HG03025 (cell line): ENCODE measurements at regions not wholly inside any gene's neighbourhood (a gene's known extent, or its start where the extent isn't known, plus 50 kb on each side); places are given as distances from the start of the nearest gene placed in this dataset.

Experiments
- ATAC-seq: cut with Tn5 transposase; IDR thresholded peaks from one replicate; pipeline ENCODE4 v1.9.1; 2021; ENCODE audit warnings: mild to moderate bottlenecking, moderate library complexity; ENCODE audit not compliant: unreplicated experiment, low FRiP score

DNA sequence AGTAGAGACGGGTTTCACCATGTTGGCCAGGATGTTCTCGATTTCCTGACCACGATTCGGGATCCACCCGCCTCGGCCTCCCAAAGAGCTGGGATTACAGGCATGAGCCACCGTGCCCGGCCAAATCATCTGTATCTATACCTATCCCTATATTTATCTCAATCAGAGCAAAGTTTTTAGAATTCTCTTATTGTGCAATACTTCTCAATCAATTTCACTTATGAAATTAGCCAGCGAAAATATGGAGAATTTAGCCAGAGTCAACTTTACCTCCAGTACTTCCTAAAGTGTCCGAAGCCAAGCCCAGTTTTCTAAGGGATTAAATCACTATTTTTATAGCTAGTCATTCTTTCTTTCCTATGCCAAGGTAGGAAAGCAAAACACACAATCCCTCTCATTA, 319.1 kb upstream of the PFKP start:
- no peak for ATAC-seq

DNA sequence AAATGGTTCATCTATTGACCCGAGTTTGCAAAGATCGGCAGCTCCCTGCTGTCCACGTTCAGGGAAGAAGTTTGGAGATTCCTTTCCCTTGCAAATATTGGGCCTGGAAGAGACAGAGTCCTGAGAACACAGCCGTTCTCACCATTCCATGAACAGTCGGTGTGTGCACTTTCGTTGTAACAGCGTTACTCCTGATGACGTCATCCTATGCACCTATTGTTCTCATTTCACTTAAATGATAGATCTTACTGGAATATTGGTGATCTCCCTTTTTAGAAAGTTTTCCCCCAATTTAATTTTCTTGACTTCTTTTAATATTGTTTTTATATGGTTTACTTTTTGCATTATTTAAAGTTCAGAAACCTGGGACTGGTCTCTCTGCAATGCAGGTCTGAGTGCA, 320.7 kb upstream of the PFKP start:
- no peak for ATAC-seq

DNA sequence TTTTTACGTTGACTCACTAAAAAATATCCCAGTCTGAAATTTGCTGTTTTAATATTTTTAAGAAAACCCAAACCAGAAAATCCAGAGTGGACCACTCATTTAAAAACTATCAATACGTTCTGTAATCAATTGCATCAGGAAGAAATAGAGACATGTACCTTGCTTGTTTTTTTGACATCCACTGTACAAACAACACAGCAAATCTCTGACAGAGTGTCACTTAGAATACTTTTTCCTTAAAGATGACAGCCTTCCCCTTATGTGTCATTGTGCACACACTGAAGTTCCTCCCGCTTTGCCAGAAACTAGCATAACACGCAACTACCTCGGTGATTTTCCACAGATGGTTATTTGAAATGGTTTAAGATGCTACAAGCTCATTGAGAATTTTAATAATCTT, 321.7 kb upstream of the PFKP start:
- ATAC-seq: no peak

DNA sequence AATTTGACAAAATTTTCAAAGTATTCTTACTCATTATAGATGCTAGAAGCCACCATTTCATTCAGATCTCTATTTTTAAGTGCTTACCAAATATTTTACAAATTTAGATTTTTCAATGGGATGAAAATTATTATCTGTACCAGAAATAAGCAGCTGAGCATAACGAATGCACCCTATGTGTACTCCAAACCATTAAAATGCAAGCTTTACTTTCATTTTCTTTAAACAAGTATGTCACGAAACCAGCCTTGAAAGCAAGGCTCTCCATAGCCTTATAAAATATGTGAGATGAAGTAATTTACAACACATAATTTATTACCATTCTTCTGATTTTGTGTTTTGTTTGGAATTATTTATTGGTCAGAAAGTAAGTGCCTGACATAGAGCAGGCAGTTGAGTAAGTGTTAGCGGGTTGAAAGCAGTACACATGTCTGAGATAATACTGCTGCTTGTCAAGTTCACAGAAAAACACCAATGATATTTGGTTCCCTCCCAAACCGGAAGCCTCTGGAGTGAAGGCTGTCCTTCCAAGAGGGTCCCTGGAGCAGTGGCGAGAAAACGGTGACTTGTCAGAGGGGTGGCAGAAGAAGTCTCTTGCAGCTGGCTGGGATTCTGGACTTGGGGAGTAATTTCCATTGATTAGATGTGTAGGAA, 322.7 kb upstream of the PFKP start:
- ATAC-seq: no peak

DNA sequence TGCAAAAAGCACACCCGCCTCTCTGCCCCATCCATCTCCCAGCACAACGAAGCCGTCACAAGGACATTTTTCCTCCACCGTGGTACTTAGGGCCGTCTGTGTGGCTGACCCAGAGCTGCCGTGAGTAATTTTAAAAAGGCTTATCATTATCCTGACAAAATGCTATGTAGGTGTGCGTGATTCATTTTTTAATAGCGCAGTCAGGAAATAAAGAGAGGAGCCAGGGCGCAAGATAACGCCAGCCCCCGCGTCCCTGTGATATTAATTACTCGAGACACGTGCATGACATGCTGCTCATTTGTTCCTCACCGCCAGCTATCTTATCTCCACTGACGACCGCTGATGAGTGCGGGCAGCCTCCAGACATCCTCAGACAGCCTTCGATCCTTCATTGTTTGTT, 332.7 kb upstream of the PFKP start:
- ATAC-seq: no peak

DNA sequence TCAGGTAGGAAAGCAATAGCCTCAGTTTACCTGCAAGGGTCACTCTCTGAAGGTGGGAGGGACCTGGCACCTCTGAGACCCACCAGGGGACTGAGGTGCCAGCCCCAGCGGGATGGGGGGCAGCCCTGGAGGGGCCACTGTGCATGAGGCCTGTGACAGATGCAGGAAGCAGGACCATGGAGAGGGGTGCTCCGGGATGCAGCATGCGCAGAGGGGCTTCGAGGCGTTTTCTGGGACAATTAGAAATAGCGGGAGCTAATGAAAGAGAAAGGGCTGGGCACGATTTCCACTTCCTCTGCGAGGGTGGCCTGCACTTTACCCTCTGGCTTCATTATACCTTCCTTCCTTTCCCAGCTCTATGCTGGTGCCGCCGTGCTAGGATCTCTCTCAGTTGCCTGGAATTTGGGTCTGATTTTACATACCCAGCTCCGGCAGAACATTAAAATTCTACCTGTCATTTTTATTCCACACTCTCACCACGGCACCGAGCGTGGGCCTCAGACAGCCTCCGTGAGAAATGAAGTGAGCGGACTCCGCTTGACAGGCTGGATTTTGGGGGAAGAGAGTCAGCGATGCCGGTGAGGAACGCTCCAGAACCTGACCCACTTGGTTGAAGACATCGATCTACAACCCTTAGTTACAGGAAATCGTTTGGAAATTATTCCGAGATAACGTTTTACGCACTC, 333.9 kb upstream of the PFKP start:
- no peak for ATAC-seq

DNA sequence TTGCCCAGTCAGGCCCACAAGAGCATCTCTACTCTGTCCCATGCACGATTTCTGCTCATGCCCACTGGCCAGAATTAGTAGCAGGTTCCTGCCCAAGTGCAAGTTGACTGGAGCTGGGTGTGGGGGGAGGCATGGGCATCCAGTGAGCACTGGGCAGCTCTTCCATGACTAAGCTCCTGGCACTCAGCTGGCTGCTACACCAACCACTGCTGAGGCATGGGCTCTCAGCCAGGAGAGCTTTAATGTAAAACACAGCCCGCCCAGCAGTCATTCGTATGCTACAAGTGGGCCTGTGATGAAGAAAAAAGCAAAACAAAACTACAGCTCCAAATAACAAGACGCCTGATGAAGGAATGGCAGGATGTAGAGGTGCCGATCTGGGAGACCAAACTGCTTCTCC, 335.4 kb upstream of the PFKP start:
- no peak for ATAC-seq

DNA sequence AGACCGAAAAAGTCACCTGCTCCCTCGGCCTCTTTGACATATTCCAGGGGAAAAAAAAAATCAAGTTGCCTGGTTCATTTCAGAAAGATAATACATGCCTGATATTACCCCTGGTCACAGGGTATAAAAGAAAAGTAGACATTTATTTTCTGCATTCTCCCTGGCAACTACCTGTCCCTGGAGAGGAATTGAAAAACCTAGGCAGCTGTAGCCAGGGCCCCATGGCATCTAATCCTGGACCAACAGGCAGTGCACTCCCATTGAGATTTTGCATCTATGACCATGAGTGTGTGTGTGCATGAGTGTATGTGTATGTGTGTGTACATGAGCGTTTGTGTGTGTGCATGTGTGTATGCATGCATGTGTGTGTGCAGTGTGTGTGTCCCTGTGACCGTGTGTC, 338.2 kb upstream of the PFKP start:
- ATAC-seq: no peak

DNA sequence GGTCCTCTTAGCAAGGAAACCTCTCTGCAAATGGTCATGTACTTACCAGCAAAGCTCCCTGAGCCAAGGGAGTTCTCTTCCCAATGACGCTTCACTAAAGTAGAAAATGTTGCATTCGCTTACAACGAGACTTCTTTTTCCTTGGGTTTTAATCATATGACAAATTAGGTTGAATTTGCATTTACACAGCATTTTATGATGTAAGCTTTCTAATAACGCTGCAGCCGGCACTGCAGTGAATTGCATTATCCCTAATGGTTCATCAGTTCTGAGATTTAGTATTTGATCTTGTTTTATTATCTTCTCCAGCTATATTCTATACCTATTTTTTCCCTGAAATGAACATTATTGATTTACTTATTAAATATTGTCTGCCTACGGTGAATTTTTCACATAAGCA, 339.3 kb upstream of the PFKP start:
- ATAC-seq: no peak

DNA sequence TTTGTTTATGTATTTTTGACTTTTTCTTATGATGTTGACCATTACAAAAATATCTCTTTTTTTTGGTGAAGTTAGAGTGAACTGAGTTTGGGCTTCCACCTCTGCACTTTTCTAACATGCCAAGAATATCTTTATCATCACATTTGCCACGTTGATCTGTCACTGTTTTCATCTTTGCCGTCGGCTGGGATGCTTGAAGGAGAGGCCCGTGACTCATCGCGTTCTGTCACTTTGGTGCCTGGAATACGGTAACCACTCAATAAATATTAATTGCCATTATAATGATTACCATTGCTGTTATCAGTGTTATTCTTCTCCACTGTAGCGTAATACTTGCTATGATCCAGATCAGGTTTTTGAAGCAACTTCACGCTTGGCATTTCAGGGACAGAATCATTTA, 350.8 kb upstream of the PFKP start:
- ATAC-seq: no peak

DNA sequence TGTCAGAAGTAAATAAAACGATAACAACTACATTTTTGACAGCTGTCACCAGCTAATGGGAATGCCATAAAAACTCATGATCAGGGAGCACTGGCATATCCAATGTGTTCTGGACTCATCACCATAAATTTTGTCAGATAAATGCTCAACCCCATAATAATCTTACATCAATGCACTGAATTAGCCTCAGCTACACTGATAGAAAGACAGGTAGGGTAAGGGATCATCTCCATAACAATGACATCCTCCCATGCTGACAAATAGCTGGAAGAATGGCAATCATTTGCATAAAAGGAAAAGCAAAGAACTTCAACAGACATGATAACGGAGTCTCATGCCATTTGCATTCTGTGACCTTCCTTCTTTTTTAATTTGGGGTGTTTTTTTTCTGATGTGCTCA, 352.8 kb upstream of the PFKP start:
- ATAC-seq: no peak

DNA sequence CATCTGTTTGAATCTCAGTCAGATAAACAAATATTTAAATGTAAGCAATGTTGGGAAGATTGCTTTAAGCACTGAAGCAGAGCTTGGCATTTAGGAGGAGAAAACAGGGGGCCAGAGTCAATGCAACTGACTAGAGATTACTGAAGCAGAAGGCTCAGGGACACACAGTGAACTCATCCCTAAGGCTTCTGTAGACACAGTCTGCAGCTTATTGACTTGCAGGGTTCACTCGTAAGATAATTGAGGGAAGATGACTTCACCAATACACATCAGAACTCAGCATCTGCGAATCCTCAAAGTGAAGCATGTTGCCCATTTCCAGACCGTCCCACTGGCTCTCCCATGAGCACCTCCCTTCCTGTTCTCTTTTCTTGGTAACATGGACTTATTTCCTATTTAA, 363.4 kb upstream of the PFKP start:
- no peak for ATAC-seq

DNA sequence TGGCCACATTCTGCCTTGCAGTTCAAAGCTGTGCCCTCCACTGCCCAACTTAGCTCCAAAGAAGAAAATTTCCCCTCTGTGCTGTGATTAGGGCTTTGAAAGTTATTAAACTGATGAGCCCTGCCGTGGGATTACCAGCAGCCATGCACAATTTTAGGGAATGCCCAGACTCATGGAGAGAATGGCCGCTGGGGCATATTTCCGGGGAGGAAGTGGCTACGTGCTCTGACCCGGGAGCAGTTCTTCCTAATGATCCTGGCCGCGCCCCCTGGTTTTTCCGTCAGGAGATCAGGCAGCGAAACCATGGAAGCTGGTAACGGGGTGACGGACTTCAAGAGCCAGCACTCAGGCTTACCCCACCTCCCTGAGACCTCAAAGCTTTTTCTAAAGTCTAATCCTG, 365.5 kb upstream of the PFKP start:
- ATAC-seq: no peak

DNA sequence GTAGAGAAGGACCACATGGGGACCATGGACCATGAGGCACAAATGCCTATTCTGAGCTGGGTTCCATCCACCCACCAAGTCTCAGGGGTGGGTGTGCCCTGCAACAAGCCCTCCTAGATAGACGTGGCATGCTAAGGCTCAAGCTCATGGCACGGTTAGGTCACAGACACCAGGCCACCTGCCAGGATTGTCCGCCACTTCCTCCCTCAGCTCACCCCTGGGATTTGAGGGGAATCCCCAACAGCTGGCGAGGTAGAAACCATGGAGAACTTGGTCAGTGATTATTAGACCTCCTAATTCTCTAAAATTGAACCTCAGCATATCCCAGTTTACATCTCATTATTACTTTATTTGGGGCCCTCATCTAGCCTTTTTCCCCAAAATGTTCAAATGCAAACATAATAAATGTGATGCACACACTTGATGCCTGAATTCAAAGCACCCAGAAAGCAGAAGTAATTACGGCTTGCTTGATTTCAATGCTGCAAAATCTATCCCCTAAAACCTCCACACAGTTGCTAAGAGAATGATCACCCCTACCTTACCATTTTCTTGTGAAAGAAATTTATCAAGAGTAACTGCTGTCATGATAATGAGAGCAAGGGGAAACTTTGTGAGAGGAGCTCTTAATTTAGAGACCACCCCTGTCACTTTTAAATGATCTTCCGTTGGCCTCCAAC, 366.6 kb upstream of the PFKP start:
- no peak for ATAC-seq

DNA sequence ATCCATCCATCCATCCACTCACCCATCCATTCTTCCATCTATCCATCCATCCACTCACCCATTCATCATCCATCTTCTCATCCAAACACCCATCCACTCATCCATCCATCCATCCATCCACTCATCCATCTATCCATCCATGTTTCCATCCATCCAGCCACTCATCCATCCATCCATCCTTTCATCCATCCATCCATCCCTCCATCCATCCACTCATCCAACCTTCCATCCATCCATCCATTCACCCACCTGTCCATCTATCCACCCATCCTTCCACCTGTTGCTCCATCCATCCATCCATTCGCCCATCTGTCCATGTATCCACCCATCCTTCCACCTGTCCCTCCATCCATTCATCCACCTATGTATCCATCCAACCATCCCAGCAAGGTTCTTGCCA, 378.4 kb upstream of the PFKP start:
- no peak for ATAC-seq

DNA sequence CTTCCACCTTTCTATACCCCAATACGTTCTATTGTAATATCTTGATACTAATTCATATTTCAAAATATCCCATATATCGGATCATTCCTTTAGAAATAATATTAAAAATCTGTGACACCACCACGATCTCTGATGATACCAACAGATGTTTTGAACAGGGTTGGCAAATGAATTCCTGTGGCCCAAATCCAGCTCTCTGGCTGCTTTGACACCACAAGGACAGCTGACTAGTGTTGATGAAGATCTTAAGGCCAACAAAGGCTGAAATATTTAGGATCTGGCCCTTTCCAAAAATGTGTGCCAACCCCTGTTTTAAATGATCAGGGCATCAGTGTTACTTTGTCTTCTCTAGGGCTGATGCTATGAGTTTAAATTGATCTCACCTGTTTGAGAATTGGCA, 380.7 kb upstream of the PFKP start:
- no peak for ATAC-seq

DNA sequence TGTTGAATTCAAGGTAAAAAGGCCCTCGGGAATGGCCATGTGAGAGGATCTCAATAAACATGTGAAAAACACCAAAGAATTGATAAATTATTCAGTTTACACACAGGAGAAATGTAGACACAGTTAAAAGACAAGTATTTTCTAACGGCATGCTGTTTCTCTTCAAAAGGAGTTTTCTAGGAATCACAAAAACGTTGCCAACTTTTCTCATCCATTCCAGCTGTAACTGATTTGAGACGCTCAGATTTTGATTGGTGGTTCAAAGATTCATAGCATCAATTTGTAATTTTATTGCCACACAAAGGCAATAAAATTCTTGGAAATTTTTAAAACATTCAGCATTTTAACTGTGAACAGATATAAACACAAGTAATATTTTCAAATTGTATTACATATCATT, 384.9 kb upstream of the PFKP start:
- ATAC-seq: no peak

DNA sequence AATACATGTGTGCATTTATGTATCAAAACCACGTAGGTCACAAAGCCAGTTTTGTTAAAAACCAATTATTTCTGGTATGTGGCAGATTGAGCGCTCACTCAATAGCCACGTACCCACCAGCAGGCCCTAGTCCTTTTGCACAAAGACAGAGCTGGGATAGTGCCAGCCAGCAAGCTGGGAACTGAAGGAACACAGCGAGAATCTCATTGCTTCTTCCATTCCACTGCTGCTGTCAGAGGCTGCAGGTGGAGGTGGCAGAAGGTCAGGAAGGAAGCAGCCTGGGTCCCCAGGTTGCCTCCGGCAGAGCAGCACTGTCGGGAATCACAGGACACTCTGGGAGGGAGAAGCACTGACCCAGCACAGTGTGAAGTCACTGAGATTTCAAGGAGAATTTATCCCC, 385.5 kb upstream of the PFKP start:
- ATAC-seq: no peak

DNA sequence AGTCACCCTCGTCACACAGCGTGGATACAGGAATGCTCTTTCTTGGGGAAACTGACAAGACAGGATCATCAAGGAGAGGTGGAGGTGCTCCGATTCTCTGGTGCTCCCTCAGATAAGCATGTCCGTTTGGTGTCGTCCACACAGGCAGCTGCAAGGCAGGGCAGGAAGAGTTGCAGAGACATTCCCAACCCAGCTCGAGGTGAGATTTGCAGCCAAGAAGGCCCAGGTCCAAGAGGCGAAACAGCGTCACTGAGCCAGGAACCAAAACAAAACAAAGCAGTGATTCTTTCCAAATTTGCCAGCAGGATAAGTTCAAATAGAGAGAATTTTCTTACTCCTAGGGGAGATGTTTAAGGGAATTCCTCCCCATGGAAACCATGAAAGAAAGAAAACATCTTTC, 386.5 kb upstream of the PFKP start:
- no peak for ATAC-seq

DNA sequence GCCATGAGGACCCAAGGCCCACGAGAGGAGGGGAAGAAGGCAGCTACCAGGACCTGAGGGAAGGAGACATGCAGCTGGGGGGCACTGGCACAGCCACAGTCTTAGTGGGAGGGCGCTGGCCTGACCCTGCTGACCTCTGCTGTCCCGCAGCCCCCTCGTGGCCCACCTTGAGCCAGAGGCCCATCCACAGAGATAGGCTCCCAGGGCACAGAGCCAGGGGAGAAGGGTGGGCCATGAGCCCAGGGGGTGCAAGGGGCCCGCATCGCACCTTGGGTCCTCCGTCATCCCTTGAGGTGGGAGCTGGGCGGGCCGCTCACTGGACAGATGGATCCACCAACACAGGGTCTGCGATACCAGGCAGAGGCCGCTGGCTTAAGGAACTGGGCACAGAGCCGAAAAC, 387.7 kb upstream of the PFKP start:
- no peak for ATAC-seq

DNA sequence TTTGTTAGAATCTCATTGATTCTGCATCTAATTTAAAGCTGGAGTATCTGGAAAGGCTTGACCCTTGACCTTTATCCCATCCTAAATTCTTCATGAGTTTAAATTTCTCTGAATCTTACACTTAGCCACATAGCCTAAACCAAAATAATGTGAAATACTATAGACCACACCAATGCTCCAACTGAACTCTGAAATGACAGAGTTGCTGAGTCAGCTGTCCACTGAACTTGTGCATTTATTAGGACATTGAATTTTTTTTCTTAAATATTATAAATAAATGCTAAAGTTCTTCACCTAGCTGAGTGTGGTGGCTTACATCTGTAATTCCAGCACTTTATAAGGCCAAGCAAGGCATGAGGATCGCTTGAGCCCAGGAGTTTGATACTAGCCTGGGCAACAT, 390.9 kb upstream of the PFKP start:
- ATAC-seq: no peak

DNA sequence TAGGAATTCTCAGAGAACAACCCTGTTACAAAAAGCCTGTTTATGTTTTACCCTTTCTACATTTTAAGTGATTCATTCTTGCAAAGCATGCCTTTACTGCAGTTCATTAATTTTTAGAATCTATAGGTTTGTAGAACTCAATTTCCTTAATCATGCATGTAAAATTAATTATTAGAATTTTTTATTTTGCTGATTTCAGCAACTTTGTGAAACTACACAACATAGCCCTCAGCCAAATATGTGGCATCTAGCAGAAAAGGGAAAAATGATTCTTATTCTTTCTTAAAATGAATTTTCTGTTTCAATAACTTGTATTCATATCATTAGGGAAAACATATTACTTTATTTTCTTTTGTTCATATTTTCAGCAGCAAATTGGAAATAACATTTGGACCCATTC, 392.9 kb upstream of the PFKP start:
- ATAC-seq: no peak
